ENCODE measurements at regions not wholly inside any gene's neighbourhood (a gene's known extent, or its start where the extent isn't known, plus 50 kb on each side); places are given as distances from the start of the nearest gene placed in this dataset.

DNA sequence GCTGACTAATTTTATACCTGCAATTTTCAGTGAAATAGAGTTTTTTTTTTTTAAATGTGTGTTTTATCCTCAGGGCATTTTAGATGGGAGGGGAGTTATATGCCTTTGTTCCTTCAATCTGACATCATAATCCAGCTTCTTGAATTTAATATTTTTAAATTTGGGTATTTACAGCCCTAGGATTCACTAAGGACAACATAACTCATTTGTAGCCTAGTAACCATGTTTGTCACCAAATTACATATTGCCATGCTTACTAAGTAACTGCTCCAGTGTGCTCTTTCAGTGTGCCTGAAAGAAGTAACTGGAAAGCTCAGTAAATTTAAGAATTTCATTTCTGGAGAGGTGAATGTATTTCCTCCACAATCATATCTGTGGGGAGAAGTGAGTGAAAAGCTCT, 56.8 kb upstream of the DGKB start:
- Histone ChIP-seq H3K9me3 (ENCODE audit: control insufficient read depth, low read depth, low read length) (no peaks in the 10 kb centered on the region), H2BK15ac (ENCODE audit: low read depth, low read length) (no peak overlapping the region), H2BK120ac (ENCODE audit: low read depth, low read length, poor library complexity, severe bottlenecking) (no peak overlapping the region), H3K56ac (ENCODE audit: insufficient read length, low read depth, low read length) (no peak overlapping the region), H3K4me1 (ENCODE audit: insufficient read depth, low read length) (no peaks in the 10 kb centered on the region; the same call in 1 of the 2 replicates), H3K79me1 (ENCODE audit: insufficient read depth, low read depth, low read length, poor library complexity, severe bottlenecking) (no peaks in the 10 kb centered on the region), H2BK12ac (ENCODE audit: insufficient read length, low read depth, low read length) (no peak overlapping the region), H4K8ac (replicated peaks; ENCODE audit: insufficient read length, low read depth, low read length) (no peak overlapping the region), H2BK5ac (ENCODE audit: insufficient read length, low read length) (no peak overlapping the region), H3K23me2 (ENCODE audit: insufficient read length, low read depth, low read length, poor library complexity, severe bottlenecking) (no peaks in the 10 kb centered on the region), H4K5ac (ENCODE audit: insufficient read length, low read depth, low read length) (no peak overlapping the region), H2AK5ac (ENCODE audit: insufficient read length, low read length) (no peak overlapping the region), H2BK20ac (ENCODE audit: low read depth, low read length, poor library complexity, severe bottlenecking) (no peak overlapping the region), H3K27me3 (ENCODE audit: insufficient read depth, low read length) (no peaks in the 10 kb centered on the region), H3K9ac (ENCODE audit: extremely low read depth, insufficient read length, low read length) (no peak overlapping the region), H2AFZ (ENCODE audit: low read length) (no peak overlapping the region), H3K79me2 (ENCODE audit: insufficient read depth, low read length) (no peaks in the 10 kb centered on the region), H4K91ac (ENCODE audit: insufficient read length, low read depth, low read length) (no peak overlapping the region), H3K4me2 (ENCODE audit: insufficient read depth, insufficient read length, low read length) (no peak overlapping the region), H3K4ac (ENCODE audit: low read depth, low read length) (no peak overlapping the region), H3K23ac (ENCODE audit: insufficient read length, low read depth, low read length) (no peak overlapping the region), H3K18ac (ENCODE audit: insufficient read length, low read depth, low read length) (no peak overlapping the region), H3K27ac (ENCODE audit: insufficient read length, low read depth, low read length) (no peak overlapping the region), H3K14ac (ENCODE audit: insufficient read depth, low read length) (no peak overlapping the region), H4K20me1 (ENCODE audit: control insufficient read depth, insufficient read depth, insufficient read length) (no peaks in the 10 kb centered on the region), H3T11ph (ENCODE audit: low read length) (no peak overlapping the region)
- H3K4me1 Mint-ChIP-seq, result peaks cover 12 to 15% of the 10 kb centered on the region in 2 experiments
- DNase-seq, result no peak
- no peaks in the 10 kb centered on the region for H3K36me3 Mint-ChIP-seq (ENCODE audit: insufficient read depth in 1 of 3, low read depth in 3 of 3)
- H3K27me3 Mint-ChIP-seq (ENCODE audit: low read depth), result no peaks in the 10 kb centered on the region
- TF ChIP-seq, protein P1, sequence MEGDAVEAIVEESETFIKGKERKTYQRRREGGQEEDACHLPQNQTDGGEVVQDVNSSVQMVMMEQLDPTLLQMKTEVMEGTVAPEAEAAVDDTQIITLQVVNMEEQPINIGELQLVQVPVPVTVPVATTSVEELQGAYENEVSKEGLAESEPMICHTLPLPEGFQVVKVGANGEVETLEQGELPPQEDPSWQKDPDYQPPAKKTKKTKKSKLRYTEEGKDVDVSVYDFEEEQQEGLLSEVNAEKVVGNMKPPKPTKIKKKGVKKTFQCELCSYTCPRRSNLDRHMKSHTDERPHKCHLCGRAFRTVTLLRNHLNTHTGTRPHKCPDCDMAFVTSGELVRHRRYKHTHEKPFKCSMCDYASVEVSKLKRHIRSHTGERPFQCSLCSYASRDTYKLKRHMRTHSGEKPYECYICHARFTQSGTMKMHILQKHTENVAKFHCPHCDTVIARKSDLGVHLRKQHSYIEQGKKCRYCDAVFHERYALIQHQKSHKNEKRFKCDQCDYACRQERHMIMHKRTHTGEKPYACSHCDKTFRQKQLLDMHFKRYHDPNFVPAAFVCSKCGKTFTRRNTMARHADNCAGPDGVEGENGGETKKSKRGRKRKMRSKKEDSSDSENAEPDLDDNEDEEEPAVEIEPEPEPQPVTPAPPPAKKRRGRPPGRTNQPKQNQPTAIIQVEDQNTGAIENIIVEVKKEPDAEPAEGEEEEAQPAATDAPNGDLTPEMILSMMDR (conservative IDR thresholded peaks at IDR 0.05), result no peak
- no peak overlapping the region for H3K4me3 Mint-ChIP-seq
- no peaks in the 10 kb centered on the region for H3K9me3 Mint-ChIP-seq
- H3K27ac Mint-ChIP-seq, result no peak overlapping the region; a peak in 1 of 7 replicates

All from H9 (cell line).